GM23338 (cell line): ENCODE measurements at regions not wholly inside any gene's neighbourhood (a gene's known extent, or its start where the extent isn't known, plus 50 kb on each side); places are given as distances from the start of the nearest gene placed in this dataset.

Experiments
- ATAC-seq: fragments of 200-7000 bp; cut with Tn5 transposase; 3 replicates; pipeline ENCODE4 v1.9.1; 2020
- DNase-seq: peaks from one replicate; pipeline ENCODE4 v3.0.0-alpha.2; 2015; ENCODE audit warnings: low spot score
- H2AFZ ChIP-seq: fragments of 200-600 bp; sonication (generic); 2 replicates; pipeline ENCODE4 v1.8.0; 2016; ENCODE audit warnings: antibody characterized with exemption, mild to moderate bottlenecking, moderate library complexity
- H3F3A ChIP-seq: fragments of 200-600 bp; sonication (generic); replicated peaks from 2 replicates; pipeline ENCODE4 v1.8.0; 2017; ENCODE audit warnings: antibody characterized with exemption, mixed run types, low read depth
- H3K27ac ChIP-seq: fragments of 200-600 bp; sonication (generic); 2 replicates; pipeline ENCODE4 v1.6.1; 2016; ENCODE audit warnings: low read depth
- H3K27me3 ChIP-seq: fragments of 200-600 bp; sonication (generic); 2 replicates; pipeline ENCODE4 v1.8.0; 2016; ENCODE audit warnings: mild to moderate bottlenecking, mixed run types, moderate library complexity; ENCODE audit not compliant: insufficient read depth
- H3K36me3 ChIP-seq: fragments of 200-600 bp; sonication (generic); 2 replicates; pipeline ENCODE4 v1.8.0; 2016; ENCODE audit warnings: mild to moderate bottlenecking; ENCODE audit not compliant: insufficient read depth
- H3K4me1 ChIP-seq: fragments of 200-600 bp; sonication (generic); 2 replicates; pipeline ENCODE4 v1.8.0; 2016; ENCODE audit warnings: mild to moderate bottlenecking, moderate library complexity; ENCODE audit not compliant: insufficient read depth
- H3K4me2 ChIP-seq: fragments of 200-600 bp; sonication (generic); 2 replicates; pipeline ENCODE4 v1.7.1; 2017; ENCODE audit warnings: mixed run types
- H3K4me3 ChIP-seq: fragments of 200-600 bp; sonication (generic); 2 replicates; pipeline ENCODE4 v1.6.1; 2016; ENCODE audit warnings: mixed run types
- H3K79me2 ChIP-seq: fragments of 200-600 bp; sonication (generic); replicated peaks from 2 replicates; pipeline ENCODE4 v1.8.0; 2017; ENCODE audit warnings: mild to moderate bottlenecking; ENCODE audit not compliant: insufficient read depth
- H3K9me2 ChIP-seq: fragments of 200-600 bp; sonication (generic); 2 replicates; pipeline ENCODE4 v1.8.0; 2017; ENCODE audit not compliant: insufficient read depth
- H4K20me1 ChIP-seq: fragments of 200-600 bp; sonication (generic); replicated peaks from 2 replicates; pipeline ENCODE4 v1.8.0; 2017; ENCODE audit warnings: mild to moderate bottlenecking; ENCODE audit not compliant: insufficient read depth
- H3K27ac Mint-ChIP-seq: 2 replicates; pipeline ENCODE4 v1.8.0; 2020; ENCODE audit warnings: inconsistent platforms, mild to moderate bottlenecking, moderate library complexity, mixed read lengths
- H3K27me3 Mint-ChIP-seq: 3 replicates; pipeline ENCODE4 v1.8.0; 2022; ENCODE audit warnings: low read depth, mild to moderate bottlenecking, moderate library complexity, mixed read lengths, inconsistent platforms; ENCODE audit not compliant: insufficient read depth, poor library complexity
- H3K36me3 Mint-ChIP-seq: 3 replicates; pipeline ENCODE4 v1.8.0; 2021; ENCODE audit warnings: low read depth, mild to moderate bottlenecking, inconsistent platforms, moderate library complexity, mixed read lengths
- H3K4me1 Mint-ChIP-seq: 3 replicates; pipeline ENCODE4 v1.8.0; 2020; ENCODE audit warnings: mild to moderate bottlenecking, inconsistent platforms, mixed read lengths
- H3K4me3 Mint-ChIP-seq: 3 replicates; pipeline ENCODE4 v1.8.0; 2021; ENCODE audit warnings: moderate library complexity, mild to moderate bottlenecking, inconsistent platforms, mixed read lengths
- H3K9me3 Mint-ChIP-seq: 3 replicates; pipeline ENCODE4 v1.8.0; 2020; ENCODE audit warnings: moderate library complexity, mild to moderate bottlenecking, inconsistent platforms, mixed read lengths
- EZH2 ChIP-seq: fragments of 200-600 bp; sonication (generic); IDR thresholded peaks from one replicate; pipeline ENCODE4 v1.8.0; 2017; ENCODE audit warnings: antibody characterized with exemption, mild to moderate bottlenecking, low read depth; ENCODE audit not compliant: unreplicated experiment
- EZH2phosphoT487 ChIP-seq: fragments of 200-600 bp; sonication (generic); IDR thresholded peaks from one replicate; pipeline ENCODE4 v1.8.1; 2018; ENCODE audit warnings: antibody characterized with exemption; ENCODE audit not compliant: unreplicated experiment
- STAT1 ChIP-seq: IDR thresholded peaks from one replicate; pipeline ENCODE4 v1.6.1; 2016; ENCODE audit warnings: antibody characterized with exemption; ENCODE audit not compliant: unreplicated experiment
- ZNF331 ChIP-seq: fragments of 250-450 bp; sonication (Bioruptor Pico); IDR thresholded peaks from 2 replicates; pipeline ENCODE4 v1.5.0; 2020; ENCODE audit warnings: low read depth, mild to moderate bottlenecking, moderate library complexity
- TF ChIP-seq, protein P1 (sequence below): IDR thresholded peaks from one replicate; pipeline ENCODE4 v1.6.1; 2018; ENCODE audit warnings: antibody characterized with exemption; ENCODE audit not compliant: unreplicated experiment
- TF ChIP-seq, protein P2 (sequence below): fragments of 250-450 bp; sonication (Bioruptor Pico); IDR thresholded peaks from 2 replicates; pipeline ENCODE4 v1.5.0; 2020; ENCODE audit warnings: mild to moderate bottlenecking, moderate library complexity

DNA sequence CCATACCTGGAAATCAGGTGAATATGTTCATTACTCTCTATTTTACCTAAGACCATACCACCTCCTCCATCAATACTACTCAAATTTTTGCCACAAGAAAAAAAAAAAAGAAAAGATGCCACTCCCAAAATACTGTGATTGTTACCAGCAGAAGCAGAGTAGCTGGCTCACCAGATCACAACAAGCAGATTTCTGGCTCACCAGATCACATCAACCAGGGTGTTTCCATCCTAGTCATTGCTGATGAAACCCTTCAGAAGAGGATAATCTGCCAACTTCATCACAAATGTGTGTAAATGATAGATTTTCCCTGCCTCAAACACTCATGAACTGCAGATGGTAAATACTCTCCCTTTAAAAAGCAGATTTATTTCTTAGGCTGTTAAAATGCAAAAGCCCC, 109.7 kb upstream of the NAMPT start:
- TF ChIP-seq ZNF331 (CRISPR knock-in tag) (no peak), STAT1 (no peak)
- H3K27ac ChIP-seq = no peak overlapping the region
- H4K20me1 ChIP-seq = no peaks in the 10 kb centered on the region
- H3K36me3 ChIP-seq = no peaks in the 10 kb centered on the region
- H3K9me3 Mint-ChIP-seq = no peaks in the 10 kb centered on the region; the same call in 2 of the 3 replicates
- H3K27me3 ChIP-seq = no peaks in the 10 kb centered on the region
- H3K27me3 Mint-ChIP-seq = peaks cover 1% of the 10 kb centered on the region
- H3K4me3 Mint-ChIP-seq = no peak overlapping the region
- peaks cover 16% of the 10 kb centered on the region; the same call in 1 of the 2 replicates for H3K9me2 ChIP-seq
- peak overlapping the region; percentile 51; the same call in 1 of the 2 replicates for H3K4me2 ChIP-seq
- peaks cover 16% of the 10 kb centered on the region; the same call in 2 of the 3 replicates for H3K4me1 Mint-ChIP-seq
- peak overlapping the region; percentile 38 for H3K27ac Mint-ChIP-seq
- DNase-seq (no peak), ATAC-seq (no peak)
- no peak overlapping the region for H3K4me3 ChIP-seq
- H3K79me2 ChIP-seq = no peaks in the 10 kb centered on the region
- no peaks in the 10 kb centered on the region for H3K36me3 Mint-ChIP-seq
- H3K4me1 ChIP-seq = no peaks in the 10 kb centered on the region
- no peak overlapping the region for H2AFZ ChIP-seq
- no peaks in the 10 kb centered on the region for H3F3A ChIP-seq

DNA sequence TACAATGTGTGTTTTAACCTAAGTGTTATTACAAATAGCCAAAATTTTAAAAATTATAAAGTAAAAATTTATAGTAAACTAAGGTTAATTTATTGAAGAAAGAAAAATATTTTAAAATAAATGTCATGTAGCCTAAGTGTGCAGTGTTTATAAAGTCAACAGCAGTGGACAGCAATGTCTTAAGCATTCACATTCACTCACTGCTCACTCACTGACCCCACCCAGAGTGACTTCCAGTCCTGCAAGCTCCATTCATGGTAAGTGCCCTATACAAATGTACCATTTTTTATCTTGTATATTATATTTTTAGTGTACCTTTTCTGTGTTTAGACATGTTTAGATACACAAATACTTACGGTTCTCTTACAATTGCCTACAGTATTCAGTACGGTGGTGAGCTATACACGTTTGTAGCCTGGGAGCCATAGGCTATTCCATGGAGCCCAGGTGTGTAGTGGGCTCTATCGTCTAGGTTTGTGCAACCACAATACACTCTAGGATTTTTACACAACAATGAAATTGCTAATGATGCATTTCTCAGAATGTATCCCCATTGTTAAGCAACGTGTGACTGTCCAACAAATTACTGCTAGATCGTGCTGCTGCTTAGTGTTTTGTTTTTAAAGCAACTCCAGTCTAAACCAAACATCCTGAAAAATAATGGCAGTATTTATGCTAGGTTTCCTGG, 108.9 kb upstream of the NAMPT start:
- H3K4me1 ChIP-seq = no peaks in the 10 kb centered on the region
- Mint-ChIP-seq H3K4me1 (peaks cover 16% of the 10 kb centered on the region; the same call in 2 of the 3 replicates), H3K9me3 (no peaks in the 10 kb centered on the region; the same call in 2 of the 3 replicates), H3K36me3 (no peaks in the 10 kb centered on the region), H3K4me3 (no peak overlapping the region), H3K27me3 (peaks cover 1% of the 10 kb centered on the region), H3K27ac (no peak overlapping the region)
- no peaks in the 10 kb centered on the region for H3K79me2 ChIP-seq
- no peak for ATAC-seq
- H3K9me2 ChIP-seq = peaks cover 12% of the 10 kb centered on the region; the same call in 1 of the 2 replicates
- H3K27me3 ChIP-seq = no peaks in the 10 kb centered on the region
- no peak overlapping the region for H3K4me3 ChIP-seq
- H3K27ac ChIP-seq = no peak overlapping the region
- H3K36me3 ChIP-seq = no peaks in the 10 kb centered on the region
- H2AFZ ChIP-seq = no peak overlapping the region
- DNase-seq = no peak
- H3F3A ChIP-seq = no peaks in the 10 kb centered on the region
- no peak for TF ChIP-seq EZH2phosphoT487
- TF ChIP-seq, protein P1, sequence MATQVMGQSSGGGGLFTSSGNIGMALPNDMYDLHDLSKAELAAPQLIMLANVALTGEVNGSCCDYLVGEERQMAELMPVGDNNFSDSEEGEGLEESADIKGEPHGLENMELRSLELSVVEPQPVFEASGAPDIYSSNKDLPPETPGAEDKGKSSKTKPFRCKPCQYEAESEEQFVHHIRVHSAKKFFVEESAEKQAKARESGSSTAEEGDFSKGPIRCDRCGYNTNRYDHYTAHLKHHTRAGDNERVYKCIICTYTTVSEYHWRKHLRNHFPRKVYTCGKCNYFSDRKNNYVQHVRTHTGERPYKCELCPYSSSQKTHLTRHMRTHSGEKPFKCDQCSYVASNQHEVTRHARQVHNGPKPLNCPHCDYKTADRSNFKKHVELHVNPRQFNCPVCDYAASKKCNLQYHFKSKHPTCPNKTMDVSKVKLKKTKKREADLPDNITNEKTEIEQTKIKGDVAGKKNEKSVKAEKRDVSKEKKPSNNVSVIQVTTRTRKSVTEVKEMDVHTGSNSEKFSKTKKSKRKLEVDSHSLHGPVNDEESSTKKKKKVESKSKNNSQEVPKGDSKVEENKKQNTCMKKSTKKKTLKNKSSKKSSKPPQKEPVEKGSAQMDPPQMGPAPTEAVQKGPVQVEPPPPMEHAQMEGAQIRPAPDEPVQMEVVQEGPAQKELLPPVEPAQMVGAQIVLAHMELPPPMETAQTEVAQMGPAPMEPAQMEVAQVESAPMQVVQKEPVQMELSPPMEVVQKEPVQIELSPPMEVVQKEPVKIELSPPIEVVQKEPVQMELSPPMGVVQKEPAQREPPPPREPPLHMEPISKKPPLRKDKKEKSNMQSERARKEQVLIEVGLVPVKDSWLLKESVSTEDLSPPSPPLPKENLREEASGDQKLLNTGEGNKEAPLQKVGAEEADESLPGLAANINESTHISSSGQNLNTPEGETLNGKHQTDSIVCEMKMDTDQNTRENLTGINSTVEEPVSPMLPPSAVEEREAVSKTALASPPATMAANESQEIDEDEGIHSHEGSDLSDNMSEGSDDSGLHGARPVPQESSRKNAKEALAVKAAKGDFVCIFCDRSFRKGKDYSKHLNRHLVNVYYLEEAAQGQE = no peak
- H4K20me1 ChIP-seq = no peaks in the 10 kb centered on the region
- peak overlapping the region; percentile 51; the same call in 1 of the 2 replicates for H3K4me2 ChIP-seq

DNA sequence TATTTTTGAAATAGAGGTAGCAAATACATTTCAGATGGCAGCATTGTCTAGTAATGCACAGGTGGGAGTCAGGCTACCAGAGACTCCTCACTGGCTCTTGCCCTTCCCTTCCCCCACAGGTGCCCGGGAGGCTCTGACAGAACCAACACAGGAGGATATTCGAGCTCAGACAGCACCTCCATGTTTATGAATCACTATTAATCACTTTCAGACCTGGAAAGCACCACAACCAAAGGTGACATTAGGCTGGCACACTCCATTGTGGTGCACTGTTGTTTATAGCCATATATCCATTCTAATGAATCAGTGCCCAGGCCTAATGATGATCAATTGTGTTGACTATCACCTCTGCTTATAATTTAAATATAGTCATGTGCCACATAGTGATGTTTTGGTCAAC, 107.8 kb upstream of the NAMPT start:
- Histone ChIP-seq H3K36me3 (no peaks in the 10 kb centered on the region), H3K27me3 (no peaks in the 10 kb centered on the region), H3K9me2 (0 out of 2 replicates have a peak, but pooled peaks cover 8% of the 10 kb centered on the region), H3K4me3 (no peak overlapping the region), H3K4me2 (no peak overlapping the region), H3K4me1 (no peaks in the 10 kb centered on the region), H3F3A (no peaks in the 10 kb centered on the region), H4K20me1 (no peaks in the 10 kb centered on the region), H2AFZ (no peak overlapping the region; the same call in 1 of the 2 replicates), H3K79me2 (no peaks in the 10 kb centered on the region), H3K27ac (no peak overlapping the region)
- peak overlapping the region; percentile 54; the same call in 1 of the 2 replicates for H3K27ac Mint-ChIP-seq
- ATAC-seq = no peak
- H3K4me3 Mint-ChIP-seq = no peak overlapping the region
- no peaks in the 10 kb centered on the region for H3K36me3 Mint-ChIP-seq
- peaks cover 12% of the 10 kb centered on the region; the same call in 2 of the 3 replicates for H3K4me1 Mint-ChIP-seq
- no peaks in the 10 kb centered on the region; the same call in 2 of the 3 replicates for H3K9me3 Mint-ChIP-seq
- DNase-seq = no peak
- peaks cover 1% of the 10 kb centered on the region for H3K27me3 Mint-ChIP-seq
- TF ChIP-seq EZH2 = no peak
- TF ChIP-seq, protein P2, sequence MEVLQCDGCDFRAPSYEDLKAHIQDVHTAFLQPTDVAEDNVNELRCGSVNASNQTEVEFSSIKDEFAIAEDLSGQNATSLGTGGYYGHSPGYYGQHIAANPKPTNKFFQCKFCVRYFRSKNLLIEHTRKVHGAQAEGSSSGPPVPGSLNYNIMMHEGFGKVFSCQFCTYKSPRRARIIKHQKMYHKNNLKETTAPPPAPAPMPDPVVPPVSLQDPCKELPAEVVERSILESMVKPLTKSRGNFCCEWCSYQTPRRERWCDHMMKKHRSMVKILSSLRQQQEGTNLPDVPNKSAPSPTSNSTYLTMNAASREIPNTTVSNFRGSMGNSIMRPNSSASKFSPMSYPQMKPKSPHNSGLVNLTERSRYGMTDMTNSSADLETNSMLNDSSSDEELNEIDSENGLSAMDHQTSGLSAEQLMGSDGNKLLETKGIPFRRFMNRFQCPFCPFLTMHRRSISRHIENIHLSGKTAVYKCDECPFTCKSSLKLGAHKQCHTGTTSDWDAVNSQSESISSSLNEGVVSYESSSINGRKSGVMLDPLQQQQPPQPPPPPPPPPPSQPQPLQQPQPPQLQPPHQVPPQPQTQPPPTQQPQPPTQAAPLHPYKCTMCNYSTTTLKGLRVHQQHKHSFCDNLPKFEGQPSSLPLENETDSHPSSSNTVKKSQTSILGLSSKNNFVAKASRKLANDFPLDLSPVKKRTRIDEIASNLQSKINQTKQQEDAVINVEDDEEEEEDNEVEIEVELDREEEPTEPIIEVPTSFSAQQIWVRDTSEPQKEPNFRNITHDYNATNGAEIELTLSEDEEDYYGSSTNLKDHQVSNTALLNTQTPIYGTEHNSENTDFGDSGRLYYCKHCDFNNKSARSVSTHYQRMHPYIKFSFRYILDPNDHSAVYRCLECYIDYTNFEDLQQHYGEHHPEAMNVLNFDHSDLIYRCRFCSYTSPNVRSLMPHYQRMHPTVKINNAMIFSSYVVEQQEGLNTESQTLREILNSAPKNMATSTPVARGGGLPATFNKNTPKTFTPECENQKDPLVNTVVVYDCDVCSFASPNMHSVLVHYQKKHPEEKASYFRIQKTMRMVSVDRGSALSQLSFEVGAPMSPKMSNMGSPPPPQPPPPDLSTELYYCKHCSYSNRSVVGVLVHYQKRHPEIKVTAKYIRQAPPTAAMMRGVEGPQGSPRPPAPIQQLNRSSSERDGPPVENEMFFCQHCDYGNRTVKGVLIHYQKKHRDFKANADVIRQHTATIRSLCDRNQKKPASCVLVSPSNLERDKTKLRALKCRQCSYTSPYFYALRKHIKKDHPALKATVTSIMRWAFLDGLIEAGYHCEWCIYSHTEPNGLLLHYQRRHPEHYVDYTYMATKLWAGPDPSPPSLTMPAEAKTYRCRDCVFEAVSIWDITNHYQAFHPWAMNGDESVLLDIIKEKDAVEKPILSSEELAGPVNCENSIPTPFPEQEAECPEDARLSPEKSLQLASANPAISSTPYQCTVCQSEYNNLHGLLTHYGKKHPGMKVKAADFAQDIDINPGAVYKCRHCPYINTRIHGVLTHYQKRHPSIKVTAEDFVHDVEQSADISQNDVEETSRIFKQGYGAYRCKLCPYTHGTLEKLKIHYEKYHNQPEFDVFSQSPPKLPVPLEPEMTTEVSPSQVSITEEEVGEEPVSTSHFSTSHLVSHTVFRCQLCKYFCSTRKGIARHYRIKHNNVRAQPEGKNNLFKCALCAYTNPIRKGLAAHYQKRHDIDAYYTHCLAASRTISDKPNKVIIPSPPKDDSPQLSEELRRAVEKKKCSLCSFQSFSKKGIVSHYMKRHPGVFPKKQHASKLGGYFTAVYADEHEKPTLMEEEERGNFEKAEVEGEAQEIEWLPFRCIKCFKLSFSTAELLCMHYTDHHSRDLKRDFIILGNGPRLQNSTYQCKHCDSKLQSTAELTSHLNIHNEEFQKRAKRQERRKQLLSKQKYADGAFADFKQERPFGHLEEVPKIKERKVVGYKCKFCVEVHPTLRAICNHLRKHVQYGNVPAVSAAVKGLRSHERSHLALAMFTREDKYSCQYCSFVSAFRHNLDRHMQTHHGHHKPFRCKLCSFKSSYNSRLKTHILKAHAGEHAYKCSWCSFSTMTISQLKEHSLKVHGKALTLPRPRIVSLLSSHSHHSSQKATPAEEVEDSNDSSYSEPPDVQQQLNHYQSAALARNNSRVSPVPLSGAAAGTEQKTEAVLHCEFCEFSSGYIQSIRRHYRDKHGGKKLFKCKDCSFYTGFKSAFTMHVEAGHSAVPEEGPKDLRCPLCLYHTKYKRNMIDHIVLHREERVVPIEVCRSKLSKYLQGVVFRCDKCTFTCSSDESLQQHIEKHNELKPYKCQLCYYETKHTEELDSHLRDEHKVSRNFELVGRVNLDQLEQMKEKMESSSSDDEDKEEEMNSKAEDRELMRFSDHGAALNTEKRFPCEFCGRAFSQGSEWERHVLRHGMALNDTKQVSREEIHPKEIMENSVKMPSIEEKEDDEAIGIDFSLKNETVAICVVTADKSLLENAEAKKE (CRISPR knock-in tag) = no peak
